ENCODE measurements at regions not wholly inside any gene's neighbourhood (a gene's known extent, or its start where the extent isn't known, plus 50 kb on each side); places are given as distances from the start of the nearest gene placed in this dataset.
A peak's percentile ranks its signal among the peaks of the same experiment; 100 is the strongest.

- no peak for FAIRE-seq
These were observed 147.4 kb upstream of the STK17B start for GRCh38 chr2:196318517-196319377.

- no peak for FAIRE-seq
These were observed 151.8 kb upstream of the STK17B start for GRCh38 chr2:196322973-196323810.

- FAIRE-seq = no peak
These were observed 152.8 kb upstream of the STK17B start for GRCh38 chr2:196324211-196324610.

- FAIRE-seq = no peak
These were observed 156.8 kb upstream of the STK17B start for GRCh38 chr2:196328088-196328680.

GRCh38 chr2:196329959-196330358 lies 158.6 kb upstream of the STK17B start:
- FAIRE-seq = no peak

GRCh38 chr2:196330645-196331044 lies 159.3 kb upstream of the STK17B start:
- FAIRE-seq = no peak

GRCh38 chr2:196331143-196331542 lies 159.8 kb upstream of the STK17B start:
- FAIRE-seq = no peak

GRCh38 chr2:196331851-196332250 lies 160.5 kb upstream of the STK17B start:
- FAIRE-seq = no peak

GRCh38 chr2:196333397-196333796 lies 162.0 kb upstream of the STK17B start:
- no peak for FAIRE-seq

GRCh38 chr2:196334710-196335109 lies 163.3 kb upstream of the STK17B start:
- no peak for FAIRE-seq

GRCh38 chr2:196335221-196335634 lies 163.8 kb upstream of the STK17B start:
- no peak for FAIRE-seq

- no peak for FAIRE-seq
These were observed 164.8 kb upstream of the STK17B start for GRCh38 chr2:196336207-196336606.

- FAIRE-seq = no peak
These were observed 165.3 kb upstream of the STK17B start for GRCh38 chr2:196336715-196337114.

- FAIRE-seq = peak; percentile 82
These were observed 166.0 kb upstream of the STK17B start for GRCh38 chr2:196337208-196337953.

GRCh38 chr2:196338440-196338839 lies 167.1 kb upstream of the STK17B start:
- no peak for FAIRE-seq

GRCh38 chr2:196341277-196341841 lies 170.0 kb upstream of the STK17B start:
- no peak for FAIRE-seq

- no peak for FAIRE-seq
These were observed 173.0 kb upstream of the STK17B start for GRCh38 chr2:196344397-196344796.

GRCh38 chr2:196353717-196354116 lies 182.3 kb upstream of the STK17B start:
- no peak for FAIRE-seq

- no peak for FAIRE-seq
These were observed 182.8 kb upstream of the STK17B start for GRCh38 chr2:196354186-196354585.

- FAIRE-seq = no peak
These were observed 185.0 kb upstream of the STK17B start for GRCh38 chr2:196356332-196356731.

- FAIRE-seq = no peak
These were observed 189.3 kb upstream of the STK17B start for GRCh38 chr2:196360650-196361049.

- FAIRE-seq = no peak
These were observed 190.4 kb upstream of the STK17B start for GRCh38 chr2:196361606-196362326.

Measured in A204.1 (cell line).